ENCODE measurements at regions not wholly inside any gene's neighbourhood (a gene's known extent, or its start where the extent isn't known, plus 50 kb on each side); places are given as distances from the start of the nearest gene placed in this dataset.

- TF ChIP-seq CTCF (IDR thresholded peaks at IDR 0.05; ENCODE audit: low read depth, low read length) = no peak
- TF ChIP-seq EZH2phosphoT487 (IDR thresholded peaks at IDR 0.05; ENCODE audit: low read depth) = no peak
Measured at GRCh38 chr12:124411281-124411878, 116.5 kb downstream of the RFLNA start.

Measured in OCI-LY3 (cell line).